Thyroid gland (tissue), 4 donors: ENCODE measurements at regions not wholly inside any gene's neighbourhood (a gene's known extent, or its start where the extent isn't known, plus 50 kb on each side); places are given as distances from the start of the nearest gene placed in this dataset.

Experiments used
- DNase-seq, 2 donors: peaks; one replicate each; pipeline ENCODE4 v3.0.0-alpha.2; 2019
- H3K27ac ChIP-seq, 3 donors: fragments of 200-600 bp; sonication (generic); 1 replicate in 2 of 3; 2 replicates in 1 of 3; pipeline ENCODE4 v1.5.1; 2016 to 2019; ENCODE audit warnings: mild to moderate bottlenecking in 1 of 3, moderate library complexity in 1 of 3
- H3K27me3 ChIP-seq: fragments of 200-600 bp; sonication (generic); one replicate; pipeline ENCODE4 v1.5.1; 2019
- H3K36me3 ChIP-seq, 2 donors: fragments of 200-600 bp; sonication (generic); one replicate each; pipeline ENCODE4 v1.5.1; 2016 to 2019
- H3K4me1 ChIP-seq, 2 donors: fragments of 200-600 bp; sonication (generic); one replicate each; pipeline ENCODE4 v1.5.1; 2017 to 2019
- H3K4me3 ChIP-seq, 3 donors: fragments of 200-600 bp; sonication (generic); replicated peaks in 1 of 3; 1 replicate in 2 of 3; 2 replicates in 1 of 3; pipeline ENCODE4 v1.5.1; 2016; ENCODE audit warnings: mild to moderate bottlenecking in 1 of 3
- H3K9me3 ChIP-seq: fragments of 200-600 bp; sonication (generic); one replicate; pipeline ENCODE4 v1.5.1; 2017
- POLR2A ChIP-seq, 2 donors: fragments of 450-650 bp; IDR thresholded peaks; one replicate each; pipeline ENCODE4 v1.6.1; 2017; ENCODE audit warnings: antibody characterized with exemption in 2 of 2, mild to moderate bottlenecking in 2 of 2, moderate library complexity in 1 of 2
- WGBS, 2 donors: methylation state at CpG; one replicate each; pipeline ENCODE4 v1.1.5; 2017; 5-methylcytosine and 5-hydroxymethylcytosine counted together
- intact Hi-C: fragments of 100-400 bp; cut with DNase I; formaldehyde crosslinking; loops from one replicate; pipeline ENCODE4 v1.15.1; 2023
- TF ChIP-seq, protein P1 (sequence below), 6 experiments: fragments of 200-600 bp in 3 of 6; fragments of 450-650 bp in 3 of 6; sonication (generic) in 3 of 6; IDR thresholded peaks; one replicate each; pipeline ENCODE4 v1.5.1; 2016 to 2019; ENCODE audit warnings: antibody characterized with exemption in 6 of 6, mild to moderate bottlenecking in 2 of 6, inconsistent platforms in 1 of 6, moderate library complexity in 1 of 6

DNA sequence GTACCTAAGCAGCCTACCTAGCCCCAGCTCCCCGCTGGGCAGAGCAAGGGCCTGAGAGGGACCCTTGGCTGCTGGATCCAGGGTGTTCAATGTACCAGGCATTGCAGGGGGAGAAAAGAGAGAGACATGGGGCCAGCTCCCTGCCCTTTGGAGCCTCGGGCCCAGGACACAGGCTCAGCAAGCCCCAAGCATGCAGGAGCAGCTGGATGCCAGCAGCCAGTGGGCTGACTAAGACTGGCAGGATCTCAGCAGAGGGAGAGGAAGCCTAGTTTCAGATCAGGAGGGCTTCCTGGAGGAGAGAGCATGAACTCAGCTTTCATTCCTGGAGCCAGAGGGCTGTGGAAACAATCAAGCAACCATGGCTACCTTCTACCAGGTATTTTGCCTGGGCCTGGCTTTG, 82.0 kb upstream of the NKD1 start:
- intact Hi-C loops = no loop called here
- TF ChIP-seq POLR2A (IDR thresholded peaks at IDR 0.05) = no peak
- TF ChIP-seq, protein P1, sequence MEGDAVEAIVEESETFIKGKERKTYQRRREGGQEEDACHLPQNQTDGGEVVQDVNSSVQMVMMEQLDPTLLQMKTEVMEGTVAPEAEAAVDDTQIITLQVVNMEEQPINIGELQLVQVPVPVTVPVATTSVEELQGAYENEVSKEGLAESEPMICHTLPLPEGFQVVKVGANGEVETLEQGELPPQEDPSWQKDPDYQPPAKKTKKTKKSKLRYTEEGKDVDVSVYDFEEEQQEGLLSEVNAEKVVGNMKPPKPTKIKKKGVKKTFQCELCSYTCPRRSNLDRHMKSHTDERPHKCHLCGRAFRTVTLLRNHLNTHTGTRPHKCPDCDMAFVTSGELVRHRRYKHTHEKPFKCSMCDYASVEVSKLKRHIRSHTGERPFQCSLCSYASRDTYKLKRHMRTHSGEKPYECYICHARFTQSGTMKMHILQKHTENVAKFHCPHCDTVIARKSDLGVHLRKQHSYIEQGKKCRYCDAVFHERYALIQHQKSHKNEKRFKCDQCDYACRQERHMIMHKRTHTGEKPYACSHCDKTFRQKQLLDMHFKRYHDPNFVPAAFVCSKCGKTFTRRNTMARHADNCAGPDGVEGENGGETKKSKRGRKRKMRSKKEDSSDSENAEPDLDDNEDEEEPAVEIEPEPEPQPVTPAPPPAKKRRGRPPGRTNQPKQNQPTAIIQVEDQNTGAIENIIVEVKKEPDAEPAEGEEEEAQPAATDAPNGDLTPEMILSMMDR (IDR thresholded peaks at IDR 0.05) = no peak
- Histone ChIP-seq H3K27ac (no peak overlapping the region), H3K4me1 (peaks cover 0 to 9% of the 10 kb centered on the region in 2 donors), H3K27me3 (no peaks in the 10 kb centered on the region), H3K9me3 (no peaks in the 10 kb centered on the region), H3K4me3 (no peak overlapping the region), H3K36me3 (no peaks in the 10 kb centered on the region)
- DNase-seq = no peak
- 92 to 100% methylated on average over 2 of the region's 2 CpGs for WGBS, 2 donors

DNA sequence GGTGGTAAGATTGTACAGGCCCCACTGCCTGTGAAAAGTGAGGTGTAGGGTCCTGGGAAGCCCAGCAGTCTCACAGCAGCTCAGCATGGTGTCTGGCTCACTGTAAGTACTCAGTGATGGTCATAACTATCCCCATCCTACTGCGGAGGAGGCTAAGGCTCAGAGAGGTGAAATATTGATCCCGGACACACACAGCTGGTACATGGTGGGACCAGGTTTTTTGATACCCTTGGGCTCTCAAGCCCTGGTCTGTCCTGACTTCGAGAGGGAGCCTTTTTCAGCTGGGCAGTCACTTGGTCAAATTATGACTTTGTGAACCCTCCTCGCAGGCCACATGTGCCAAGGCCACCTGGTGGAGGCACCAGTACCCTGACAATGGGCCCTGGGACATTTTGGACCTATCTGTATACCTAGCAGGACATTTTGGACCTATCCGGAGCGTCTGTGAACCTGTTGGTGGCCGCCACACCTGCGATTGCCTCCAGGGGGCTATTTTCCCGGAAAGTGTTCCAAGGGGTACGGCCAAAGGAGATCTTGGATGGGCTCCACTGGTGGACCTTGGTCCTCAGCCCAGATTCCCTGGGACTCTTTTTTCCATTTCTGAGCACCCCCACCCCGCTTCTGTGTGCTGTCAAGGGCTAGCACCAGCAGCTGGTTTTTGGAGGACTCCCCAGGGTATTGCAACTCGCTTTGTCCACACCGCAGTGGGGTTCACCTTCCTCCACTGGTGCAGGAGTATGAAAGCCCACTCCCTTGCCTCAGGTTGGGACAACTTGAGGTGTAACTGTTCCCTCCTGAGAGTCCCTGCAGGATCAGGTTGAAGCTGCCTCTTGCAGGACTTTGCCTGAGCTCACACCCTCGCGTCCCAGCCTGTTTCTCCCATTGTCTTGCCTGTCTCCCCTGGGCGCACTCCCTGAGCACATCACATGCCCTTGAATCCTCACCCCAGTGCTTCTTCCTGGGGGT, 83.6 kb upstream of the NKD1 start:
- intact Hi-C loops = no loop called here
- H3K27me3 ChIP-seq = no peaks in the 10 kb centered on the region
- H3K9me3 ChIP-seq = no peaks in the 10 kb centered on the region
- no peak for DNase-seq
- no peaks in the 10 kb centered on the region for H3K36me3 ChIP-seq
- 92 to 95% methylated on average over 16 of the region's 16 CpGs for WGBS, 2 donors
- TF ChIP-seq POLR2A (IDR thresholded peaks at IDR 0.05) = no peak
- TF ChIP-seq, protein P1 (IDR thresholded peaks at IDR 0.05) = no peak
- H3K4me1 ChIP-seq = peaks cover 0 to 9% of the 10 kb centered on the region in 2 donors
- H3K4me3 ChIP-seq = no peak overlapping the region
- H3K27ac ChIP-seq = no peak overlapping the region

DNA sequence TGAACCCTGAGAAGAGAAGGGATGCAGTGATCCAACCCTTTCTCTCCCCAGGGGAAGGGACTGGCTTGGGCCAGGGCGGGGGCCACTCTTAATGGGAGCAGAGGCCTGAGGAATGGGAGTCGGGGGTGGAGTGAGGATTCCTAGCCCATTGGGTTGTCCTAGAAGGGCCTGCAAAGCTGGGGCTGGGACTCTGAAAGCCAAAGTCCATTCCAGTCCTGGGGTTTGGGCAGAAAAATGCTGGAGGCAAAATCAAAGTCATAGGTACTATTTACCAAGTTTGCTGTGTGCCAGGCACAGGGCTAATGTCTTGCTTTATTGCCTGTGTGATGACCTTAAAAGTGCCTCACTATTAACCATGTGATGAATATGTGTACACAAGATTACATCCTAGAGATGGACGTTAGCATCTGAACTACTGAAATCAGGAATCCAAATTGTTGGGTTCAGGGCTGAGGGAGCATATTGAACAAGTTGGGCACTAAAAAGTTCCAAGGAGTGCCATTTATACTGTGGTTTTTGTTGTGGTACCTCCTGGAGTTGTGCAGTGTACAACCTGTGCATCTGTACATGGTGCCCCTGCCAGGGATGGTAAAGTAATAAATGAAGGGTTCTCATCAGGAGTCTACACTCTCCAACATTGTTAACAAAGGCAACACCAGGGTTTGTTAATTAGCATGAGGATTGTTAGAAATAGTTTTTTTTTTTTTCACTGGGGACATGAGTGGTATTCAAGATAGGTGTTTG, 84.4 kb upstream of the NKD1 start:
- intact Hi-C loops = no loop called here
- Histone ChIP-seq H3K36me3 (no peaks in the 10 kb centered on the region), H3K27me3 (no peaks in the 10 kb centered on the region), H3K4me1 (peaks cover 0 to 9% of the 10 kb centered on the region in 2 donors), H3K9me3 (no peaks in the 10 kb centered on the region), H3K27ac (no peak overlapping the region), H3K4me3 (no peak overlapping the region)
- WGBS, 2 donors = 73 to 83% methylated on average over 3 of the region's 3 CpGs
- no peak for TF ChIP-seq POLR2A (IDR thresholded peaks at IDR 0.05)
- TF ChIP-seq, protein P1 (IDR thresholded peaks at IDR 0.05) = no peak
- DNase-seq = no peak

DNA sequence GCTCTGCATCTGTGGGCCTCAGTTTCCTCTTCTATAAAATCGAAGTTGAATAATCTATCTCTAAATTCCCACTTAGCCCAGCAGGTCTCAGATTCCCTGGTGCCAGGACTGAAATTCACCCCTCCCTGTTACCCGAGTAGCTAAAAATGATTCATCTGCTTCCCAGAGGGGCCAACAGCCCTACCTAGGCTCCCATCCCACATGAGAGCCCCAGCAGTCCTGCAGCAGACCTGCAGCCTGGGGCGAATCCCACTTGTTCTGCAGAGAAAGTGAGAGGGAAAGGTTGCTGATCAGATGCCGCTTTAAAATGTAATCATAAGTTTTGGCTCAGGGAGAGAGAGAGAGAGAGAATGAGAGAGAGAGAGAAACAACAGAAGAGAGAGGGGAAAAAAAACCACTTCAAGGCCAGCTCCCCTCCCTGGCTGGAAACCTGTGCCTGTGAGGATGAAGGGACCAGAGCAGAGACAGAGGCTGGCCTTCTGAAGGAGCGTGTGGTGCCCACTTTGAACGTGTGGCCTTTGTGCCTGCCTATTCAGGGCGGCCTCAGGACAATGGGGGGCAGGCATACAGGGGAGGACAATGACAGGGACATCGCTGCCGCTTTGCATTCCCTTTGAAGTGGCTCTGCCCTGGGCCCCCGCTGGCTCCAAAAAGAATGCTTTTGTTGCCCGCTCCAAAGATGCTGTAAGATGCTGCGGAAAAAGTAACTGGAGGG, 85.2 kb upstream of the NKD1 start:
- DNase-seq = no peak
- no peak for TF ChIP-seq POLR2A (IDR thresholded peaks at IDR 0.05)
- TF ChIP-seq, protein P1 (IDR thresholded peaks at IDR 0.05) = no peak
- no peaks in the 10 kb centered on the region for H3K9me3 ChIP-seq
- no peak overlapping the region for H3K27ac ChIP-seq
- H3K36me3 ChIP-seq = no peaks in the 10 kb centered on the region
- H3K27me3 ChIP-seq = no peaks in the 10 kb centered on the region
- H3K4me1 ChIP-seq = peaks cover 0 to 3% of the 10 kb centered on the region in 2 donors
- 68 to 73% methylated on average over 12 of the region's 12 CpGs for WGBS, 2 donors
- H3K4me3 ChIP-seq = no peak overlapping the region
- intact Hi-C loops = no loop called here
